ENCODE measurements at regions not wholly inside any gene's neighbourhood (a gene's known extent, or its start where the extent isn't known, plus 50 kb on each side); places are given as distances from the start of the nearest gene placed in this dataset.
"Not testable (repeated sequence)": the region's sequence is repeated elsewhere in the genome, so short reads cannot be mapped to it uniquely, and the experiment has no call there.

GRCh38 chr21:15283138-15283537, 218.3 kb upstream of the NRIP1 start:
- no peak for DNase-seq

- no peak for DNase-seq
Observed at GRCh38 chr21:15283789-15284188, 219.0 kb upstream of the NRIP1 start.

GRCh38 chr21:15285556-15285955, 220.8 kb upstream of the NRIP1 start:
- no peak for DNase-seq

GRCh38 chr21:15289246-15289645, 224.4 kb upstream of the NRIP1 start:
- DNase-seq: no peak

- no peak for DNase-seq
Observed at GRCh38 chr21:15289896-15290841, 225.4 kb upstream of the NRIP1 start.

- DNase-seq: no peak
Observed at GRCh38 chr21:15291621-15292266, 226.9 kb upstream of the NRIP1 start.

GRCh38 chr21:15293240-15293639, 228.4 kb upstream of the NRIP1 start:
- DNase-seq: no peak

- DNase-seq: no peak
Observed at GRCh38 chr21:15295875-15296274, 231.1 kb upstream of the NRIP1 start.

- DNase-seq: no peak
Observed at GRCh38 chr21:15297824-15298223, 233.0 kb upstream of the NRIP1 start.

GRCh38 chr21:15298306-15298705, 233.5 kb upstream of the NRIP1 start:
- no peak for DNase-seq

- not testable (repeated sequence) for DNase-seq
Observed at GRCh38 chr21:15298755-15299154, 234.0 kb upstream of the NRIP1 start.

- DNase-seq: no peak
Observed at GRCh38 chr21:15300131-15300530, 235.3 kb upstream of the NRIP1 start.

GRCh38 chr21:15301014-15301413, 236.2 kb upstream of the NRIP1 start:
- DNase-seq: no peak

- DNase-seq: no peak
Observed at GRCh38 chr21:15301736-15302135, 236.9 kb upstream of the NRIP1 start.

GRCh38 chr21:15306271-15306670, 241.5 kb upstream of the NRIP1 start:
- DNase-seq: no peak

GRCh38 chr21:15308333-15308732, 243.5 kb upstream of the NRIP1 start:
- no peak for DNase-seq

GRCh38 chr21:15309022-15309590, 244.3 kb upstream of the NRIP1 start:
- DNase-seq: no peak

- no peak for DNase-seq
Observed at GRCh38 chr21:15309721-15310120, 244.9 kb upstream of the NRIP1 start.

- DNase-seq: no peak
Observed at GRCh38 chr21:15311510-15311909, 246.7 kb upstream of the NRIP1 start.

- not testable (repeated sequence) for DNase-seq
Observed at GRCh38 chr21:15317034-15317433, 252.2 kb upstream of the NRIP1 start.

GRCh38 chr21:15319727-15320126, 254.9 kb upstream of the NRIP1 start:
- no peak for DNase-seq

GRCh38 chr21:15324542-15324941, 259.7 kb upstream of the NRIP1 start:
- DNase-seq: no peak

GRCh38 chr21:15326032-15326867, 261.4 kb upstream of the NRIP1 start:
- no peak for DNase-seq

All from NCI-H1694 treated with DMSO at 0.1 percent for 48 hours (cell line).